PC-3 (cell line): ENCODE measurements at regions not wholly inside any gene's neighbourhood (a gene's known extent, or its start where the extent isn't known, plus 50 kb on each side); places are given as distances from the start of the nearest gene placed in this dataset.

Experiments used
- CTCF ChIP-seq: fragments of 300-600 bp; sonication (generic); conservative IDR thresholded peaks from 2 replicates; pipeline ENCODE4 v1.5.1; 2017; ENCODE audit warnings: antibody characterized with exemption, low read depth, mild to moderate bottlenecking, low read length
- EZH2 ChIP-seq: fragments of 300-600 bp; sonication (generic); IDR thresholded peaks from one replicate; pipeline ENCODE4 v1.6.1; 2017; ENCODE audit warnings: antibody characterized with exemption, mild to moderate bottlenecking, low read length; ENCODE audit not compliant: unreplicated experiment
- EZH2phosphoT487 ChIP-seq: fragments of 300-600 bp; sonication (generic); IDR thresholded peaks from 2 replicates; pipeline ENCODE4 v1.6.1; 2018; ENCODE audit warnings: mild to moderate bottlenecking, antibody characterized with exemption, low read length, borderline replicate concordance

GRCh38 chr1:9459816-9460407 lies 79.4 kb upstream of the SLC25A33 start:
- TF ChIP-seq CTCF, result no peak
- no peak for TF ChIP-seq EZH2
- no peak for TF ChIP-seq EZH2phosphoT487
